ENCODE measurements at regions not wholly inside any gene's neighbourhood (a gene's known extent, or its start where the extent isn't known, plus 50 kb on each side); places are given as distances from the start of the nearest gene placed in this dataset.

DNA sequence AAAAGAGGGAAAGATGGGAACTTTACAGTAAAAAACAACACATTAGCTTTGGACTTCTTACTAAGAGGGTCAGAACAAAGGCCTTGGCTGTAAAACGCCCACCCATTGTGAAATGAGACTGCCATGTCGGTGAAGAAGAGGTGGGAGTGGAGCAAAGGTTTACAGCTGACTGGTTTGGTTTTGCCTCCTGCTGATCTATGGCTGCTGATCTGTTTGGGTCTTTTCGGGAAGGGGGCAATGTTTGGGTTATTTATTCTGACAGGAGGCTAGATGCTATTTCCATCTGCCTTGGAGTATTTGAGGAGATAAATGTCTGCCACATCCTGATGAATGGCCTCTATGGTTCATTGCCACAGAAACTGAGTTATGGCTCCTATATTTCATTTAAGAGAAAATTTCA, 408.7 kb downstream of the TLE4 start:
- no peaks in the 10 kb centered on the region for H3K4me1 ChIP-seq (ENCODE audit: control insufficient read depth, insufficient read depth, low read length)
- H3K27me3 ChIP-seq (ENCODE audit: control insufficient read depth, insufficient read depth, low read length) = no peaks in the 10 kb centered on the region
- H3K4me2 ChIP-seq (ENCODE audit: low read length) = no peak overlapping the region
- no peaks in the 10 kb centered on the region for H3K9me3 ChIP-seq (replicated peaks; ENCODE audit: low read length)
- no peak overlapping the region for H3K4me3 ChIP-seq (ENCODE audit: low read length)
- no peak overlapping the region for H3K9ac ChIP-seq (ENCODE audit: low read depth, low read length)
- H3K36me3 ChIP-seq (ENCODE audit: insufficient read depth, low read length) = no peaks in the 10 kb centered on the region

DNA sequence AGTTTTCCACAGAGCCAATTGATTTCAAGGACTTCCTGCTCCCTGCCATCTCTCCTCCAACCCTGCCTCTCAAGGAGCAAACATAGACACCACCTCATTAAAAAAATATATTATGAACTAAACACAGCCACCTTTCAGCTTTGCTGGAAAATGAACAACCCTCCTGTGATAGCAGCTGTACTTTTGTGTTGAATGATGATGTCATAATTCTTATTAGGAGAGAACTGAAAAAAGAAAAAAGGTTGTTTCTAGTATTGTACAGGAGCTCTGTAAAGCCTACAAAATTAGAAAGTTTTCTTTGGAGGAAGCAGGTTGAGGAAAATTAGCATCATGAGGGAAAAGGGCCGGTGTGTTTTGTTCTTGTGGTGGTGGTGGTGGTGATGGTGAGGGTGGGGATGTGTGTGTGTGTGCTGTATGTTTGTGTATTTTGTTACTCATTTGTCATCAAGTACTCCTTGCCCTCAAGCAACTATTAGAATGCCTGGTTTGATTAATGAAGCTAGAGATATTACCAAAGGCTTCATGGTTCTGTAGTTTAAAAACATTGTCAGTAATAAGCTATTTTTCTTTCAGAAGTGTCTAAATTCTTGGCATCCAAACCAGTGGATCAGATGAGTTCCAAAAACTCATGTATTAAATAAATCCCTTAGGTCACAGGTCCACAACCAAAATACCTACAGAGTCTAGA, 405.9 kb downstream of the TLE4 start:
- H3K4me2 ChIP-seq (ENCODE audit: low read length) = no peak overlapping the region
- H3K36me3 ChIP-seq (ENCODE audit: insufficient read depth, low read length) = no peaks in the 10 kb centered on the region
- H3K9me3 ChIP-seq (replicated peaks; ENCODE audit: low read length) = no peaks in the 10 kb centered on the region
- H3K4me1 ChIP-seq (ENCODE audit: control insufficient read depth, insufficient read depth, low read length) = no peaks in the 10 kb centered on the region
- H3K4me3 ChIP-seq (ENCODE audit: low read length) = no peak overlapping the region
- H3K9ac ChIP-seq (ENCODE audit: low read depth, low read length) = no peak overlapping the region
- no peaks in the 10 kb centered on the region for H3K27me3 ChIP-seq (ENCODE audit: control insufficient read depth, insufficient read depth, low read length)

DNA sequence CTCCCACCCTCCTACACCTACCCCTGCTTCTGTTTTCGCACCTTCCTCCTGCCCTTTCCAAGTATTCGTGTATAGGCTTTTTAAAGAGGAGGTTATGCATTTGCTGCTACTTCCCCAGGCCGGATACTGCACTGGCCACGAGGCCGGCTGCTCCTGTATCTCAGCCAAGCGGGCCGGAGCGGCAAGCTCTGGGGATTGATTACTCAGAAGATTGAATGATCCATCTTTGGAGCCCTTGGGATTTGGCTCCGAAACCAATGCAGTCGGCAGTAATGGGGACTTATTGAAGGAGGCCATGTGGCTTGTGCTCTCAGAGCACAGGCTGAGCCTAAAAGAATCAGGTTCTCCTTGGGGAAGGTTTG, 405.3 kb downstream of the TLE4 start:
- no peaks in the 10 kb centered on the region for H3K36me3 ChIP-seq (ENCODE audit: insufficient read depth, low read length)
- H3K4me2 ChIP-seq (ENCODE audit: low read length) = no peak overlapping the region
- no peaks in the 10 kb centered on the region for H3K27me3 ChIP-seq (ENCODE audit: control insufficient read depth, insufficient read depth, low read length)
- H3K9me3 ChIP-seq (replicated peaks; ENCODE audit: low read length) = no peaks in the 10 kb centered on the region
- no peak overlapping the region for H3K4me3 ChIP-seq (ENCODE audit: low read length)
- H3K4me1 ChIP-seq (ENCODE audit: control insufficient read depth, insufficient read depth, low read length) = no peaks in the 10 kb centered on the region
- H3K9ac ChIP-seq (ENCODE audit: low read depth, low read length) = no peak overlapping the region

DNA sequence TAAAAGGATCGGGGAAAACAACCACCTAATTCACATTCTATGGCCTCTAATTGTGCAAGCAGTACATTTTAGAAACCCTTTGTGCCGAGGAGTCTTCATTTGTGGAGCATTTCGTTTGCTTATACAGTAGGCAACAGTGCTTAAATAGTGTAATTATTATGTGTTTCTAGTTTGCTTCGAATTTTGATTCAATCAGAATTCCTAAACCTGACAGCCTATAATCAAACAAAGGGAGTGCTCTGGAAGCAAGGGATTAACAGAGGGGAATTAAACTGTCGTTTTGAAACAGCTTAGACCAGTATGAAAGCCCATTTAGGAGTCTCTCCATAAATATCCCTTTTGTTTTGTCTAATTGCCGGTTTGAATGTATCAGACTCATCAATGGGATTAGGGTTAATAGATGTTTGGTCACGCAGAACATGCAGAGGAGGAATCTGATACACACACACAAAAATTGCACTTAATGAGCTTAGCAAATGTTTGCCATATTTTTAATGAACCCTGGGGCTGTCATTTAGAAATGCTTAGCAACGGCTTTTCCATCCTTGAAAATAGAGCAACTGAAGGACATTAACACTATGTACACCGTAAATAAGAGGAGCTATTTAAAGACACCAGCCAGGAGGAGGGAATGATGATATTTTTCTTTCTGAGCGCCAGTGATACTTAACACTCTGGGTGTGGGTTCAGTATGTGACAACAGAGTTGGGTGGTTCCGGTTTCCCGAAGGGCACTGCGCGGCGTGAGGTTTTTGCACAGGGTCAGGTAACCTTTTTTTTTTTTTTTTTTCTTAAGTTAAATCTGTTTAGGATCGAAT, 404.7 kb downstream of the TLE4 start:
- Histone ChIP-seq H3K27me3 (ENCODE audit: control insufficient read depth, insufficient read depth, low read length) (no peaks in the 10 kb centered on the region), H3K9me3 (replicated peaks; ENCODE audit: low read length) (no peaks in the 10 kb centered on the region), H3K36me3 (ENCODE audit: insufficient read depth, low read length) (no peaks in the 10 kb centered on the region), H3K9ac (ENCODE audit: low read depth, low read length) (no peak overlapping the region), H3K4me3 (ENCODE audit: low read length) (no peak overlapping the region), H3K4me1 (ENCODE audit: control insufficient read depth, insufficient read depth, low read length) (no peaks in the 10 kb centered on the region), H3K4me2 (ENCODE audit: low read length) (no peak overlapping the region)

DNA sequence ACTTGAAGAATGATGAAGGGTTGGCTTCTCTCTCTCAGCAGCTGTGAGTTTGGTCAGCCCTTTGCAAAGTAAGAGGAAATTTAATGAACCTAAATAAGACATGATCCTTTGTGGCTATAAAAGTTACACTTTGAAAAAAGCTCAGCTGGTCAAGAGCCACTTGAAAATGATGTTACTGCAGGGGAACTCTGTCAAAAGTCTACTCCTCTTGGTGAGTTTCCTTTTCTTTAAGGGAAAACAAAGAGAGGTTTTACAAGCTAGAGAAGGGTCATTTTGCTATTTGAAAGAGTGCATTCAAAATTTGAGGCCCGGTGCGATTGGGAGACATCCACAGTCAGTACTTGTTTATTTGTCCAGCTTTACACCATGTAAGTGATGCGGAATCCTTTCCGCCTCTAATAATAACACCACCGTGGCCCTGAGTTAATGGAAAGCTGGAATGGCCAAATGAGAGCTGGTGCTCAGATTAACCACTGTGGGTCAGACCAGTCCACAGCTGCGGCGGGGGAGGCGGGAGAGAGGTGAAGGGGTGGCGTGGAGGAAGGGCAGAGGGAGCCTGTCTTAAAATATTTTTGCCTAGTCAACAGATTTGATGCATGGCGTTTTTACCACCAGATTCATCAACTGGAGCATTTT, 404.0 kb downstream of the TLE4 start:
- Histone ChIP-seq H3K9me3 (replicated peaks; ENCODE audit: low read length) (no peaks in the 10 kb centered on the region), H3K27me3 (ENCODE audit: control insufficient read depth, insufficient read depth, low read length) (no peaks in the 10 kb centered on the region), H3K4me1 (ENCODE audit: control insufficient read depth, insufficient read depth, low read length) (no peaks in the 10 kb centered on the region), H3K4me2 (ENCODE audit: low read length) (no peak overlapping the region), H3K4me3 (ENCODE audit: low read length) (no peak overlapping the region), H3K9ac (ENCODE audit: low read depth, low read length) (no peak overlapping the region), H3K36me3 (ENCODE audit: insufficient read depth, low read length) (no peaks in the 10 kb centered on the region)

DNA sequence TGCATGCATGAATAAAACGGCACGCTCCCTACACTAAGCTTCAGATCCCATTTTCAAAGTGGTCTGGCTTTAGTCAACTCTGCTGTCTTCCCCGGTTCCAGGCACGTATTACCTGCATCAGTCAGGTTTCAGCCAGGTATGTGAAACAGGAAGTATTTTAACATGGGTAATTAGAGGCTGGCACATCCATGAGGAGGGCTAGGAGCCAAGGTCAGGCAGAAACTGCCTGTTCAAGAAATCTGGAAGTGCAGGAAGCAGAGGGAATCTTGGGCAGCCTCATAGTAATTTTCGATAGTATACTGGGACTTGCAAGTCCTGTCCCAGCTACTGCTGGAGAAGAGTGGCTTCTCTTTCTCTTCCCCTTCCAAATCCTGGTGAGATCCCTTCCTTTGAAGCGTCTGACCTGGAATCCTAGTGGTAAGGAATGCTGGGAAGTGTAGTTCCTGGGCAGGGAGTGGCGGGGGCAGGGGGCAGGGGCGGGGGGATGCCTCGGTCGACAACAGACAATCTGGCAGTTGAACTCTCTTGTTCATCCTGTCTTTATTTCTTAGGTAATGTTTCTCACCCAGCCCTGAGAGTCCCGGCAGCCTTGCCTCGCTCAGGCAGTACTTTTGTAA, 403.1 kb downstream of the TLE4 start:
- H3K4me1 ChIP-seq (ENCODE audit: control insufficient read depth, insufficient read depth, low read length) = no peaks in the 10 kb centered on the region
- H3K9ac ChIP-seq (ENCODE audit: low read depth, low read length) = no peak overlapping the region
- H3K4me3 ChIP-seq (ENCODE audit: low read length) = no peak overlapping the region
- H3K27me3 ChIP-seq (ENCODE audit: control insufficient read depth, insufficient read depth, low read length) = peaks cover 2% of the 10 kb centered on the region
- no peak overlapping the region for H3K4me2 ChIP-seq (ENCODE audit: low read length)
- H3K9me3 ChIP-seq (replicated peaks; ENCODE audit: low read length) = no peaks in the 10 kb centered on the region
- H3K36me3 ChIP-seq (ENCODE audit: insufficient read depth, low read length) = no peaks in the 10 kb centered on the region

DNA sequence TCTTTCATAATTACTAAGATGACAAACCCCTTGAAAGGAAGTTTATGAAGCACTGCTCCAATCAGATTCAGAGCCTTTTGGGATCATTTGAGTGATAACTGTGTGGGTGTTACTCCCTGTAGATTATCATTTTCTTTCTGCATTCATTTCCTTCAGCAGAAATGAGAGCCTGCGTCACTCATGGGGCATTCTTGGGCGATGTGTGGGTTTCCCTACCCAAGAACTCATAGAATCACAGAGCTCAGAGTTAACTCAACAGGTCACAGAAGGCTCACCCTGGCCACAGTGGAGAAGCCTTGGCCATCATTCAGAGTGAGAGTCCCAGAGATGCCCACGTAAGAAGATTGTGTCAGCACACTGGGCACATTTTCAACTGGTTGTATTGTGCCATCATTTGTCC, 401.9 kb downstream of the TLE4 start:
- Histone ChIP-seq H3K4me3 (ENCODE audit: low read length) (no peak overlapping the region), H3K36me3 (ENCODE audit: insufficient read depth, low read length) (no peaks in the 10 kb centered on the region), H3K27me3 (ENCODE audit: control insufficient read depth, insufficient read depth, low read length) (peaks cover 2% of the 10 kb centered on the region), H3K9me3 (replicated peaks; ENCODE audit: low read length) (no peaks in the 10 kb centered on the region), H3K4me2 (ENCODE audit: low read length) (no peak overlapping the region), H3K4me1 (ENCODE audit: control insufficient read depth, insufficient read depth, low read length) (no peaks in the 10 kb centered on the region), H3K9ac (ENCODE audit: low read depth, low read length) (no peak overlapping the region)

DNA sequence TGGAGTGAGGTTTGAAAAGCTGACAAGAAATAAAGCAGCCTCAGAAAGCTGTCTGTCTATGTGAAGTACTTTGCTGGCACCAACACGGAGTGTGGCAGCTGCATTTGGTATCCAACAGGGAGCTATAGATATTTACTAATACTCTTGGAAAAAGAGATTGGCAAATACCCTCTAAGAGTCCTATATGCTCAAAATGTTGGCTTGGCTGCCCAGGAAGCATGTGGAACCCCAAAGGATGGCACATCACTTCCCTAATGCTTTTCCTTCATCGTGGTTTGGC, 398.3 kb downstream of the TLE4 start:
- peaks cover 2% of the 10 kb centered on the region for H3K27me3 ChIP-seq (ENCODE audit: control insufficient read depth, insufficient read depth, low read length)
- no peak overlapping the region for H3K9ac ChIP-seq (ENCODE audit: low read depth, low read length)
- H3K4me1 ChIP-seq (ENCODE audit: control insufficient read depth, insufficient read depth, low read length) = no peaks in the 10 kb centered on the region
- no peak overlapping the region for H3K4me3 ChIP-seq (ENCODE audit: low read length)
- no peaks in the 10 kb centered on the region for H3K36me3 ChIP-seq (ENCODE audit: insufficient read depth, low read length)
- no peaks in the 10 kb centered on the region for H3K9me3 ChIP-seq (replicated peaks; ENCODE audit: low read length)
- H3K4me2 ChIP-seq (ENCODE audit: low read length) = no peak overlapping the region

DNA sequence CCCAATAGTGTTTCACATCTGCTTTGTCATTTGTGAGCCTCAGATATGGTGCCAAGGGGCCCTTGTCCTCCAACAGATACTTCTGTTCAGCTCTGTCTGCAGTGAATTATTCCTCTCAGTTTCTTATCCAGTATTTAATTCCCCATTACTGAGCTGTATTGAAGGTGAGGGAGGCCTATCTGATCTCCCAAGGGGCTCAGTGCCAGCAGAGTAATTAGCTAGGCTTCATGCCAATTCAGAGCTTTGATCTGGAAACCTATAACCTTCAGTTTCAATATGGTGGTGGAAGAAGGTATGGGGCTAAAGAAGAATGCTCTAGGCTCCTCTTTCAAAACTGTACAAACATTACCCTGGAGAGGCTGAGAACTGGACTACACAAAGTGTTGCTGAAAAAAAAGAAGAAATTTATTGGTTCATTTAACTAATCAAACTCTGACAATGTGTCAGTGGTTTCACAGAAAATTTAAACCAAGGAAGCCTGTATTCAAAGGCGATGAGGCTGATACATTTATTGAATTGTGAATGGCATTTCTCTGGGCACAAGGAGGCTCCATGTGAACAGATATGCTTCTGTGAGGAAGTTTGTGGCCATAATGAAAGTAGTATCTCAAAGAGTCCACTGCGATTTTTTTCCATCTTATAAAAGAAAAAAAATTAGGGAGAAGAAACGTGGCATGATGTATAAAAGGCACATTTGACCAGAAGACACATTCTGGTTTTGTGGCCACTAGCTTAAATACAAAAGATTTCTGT, 397.8 kb downstream of the TLE4 start:
- no peak overlapping the region for H3K9ac ChIP-seq (ENCODE audit: low read depth, low read length)
- H3K4me3 ChIP-seq (ENCODE audit: low read length) = no peak overlapping the region
- no peaks in the 10 kb centered on the region for H3K36me3 ChIP-seq (ENCODE audit: insufficient read depth, low read length)
- no peaks in the 10 kb centered on the region for H3K9me3 ChIP-seq (replicated peaks; ENCODE audit: low read length)
- peaks cover 2% of the 10 kb centered on the region for H3K27me3 ChIP-seq (ENCODE audit: control insufficient read depth, insufficient read depth, low read length)
- no peak overlapping the region for H3K4me2 ChIP-seq (ENCODE audit: low read length)
- no peaks in the 10 kb centered on the region for H3K4me1 ChIP-seq (ENCODE audit: control insufficient read depth, insufficient read depth, low read length)

DNA sequence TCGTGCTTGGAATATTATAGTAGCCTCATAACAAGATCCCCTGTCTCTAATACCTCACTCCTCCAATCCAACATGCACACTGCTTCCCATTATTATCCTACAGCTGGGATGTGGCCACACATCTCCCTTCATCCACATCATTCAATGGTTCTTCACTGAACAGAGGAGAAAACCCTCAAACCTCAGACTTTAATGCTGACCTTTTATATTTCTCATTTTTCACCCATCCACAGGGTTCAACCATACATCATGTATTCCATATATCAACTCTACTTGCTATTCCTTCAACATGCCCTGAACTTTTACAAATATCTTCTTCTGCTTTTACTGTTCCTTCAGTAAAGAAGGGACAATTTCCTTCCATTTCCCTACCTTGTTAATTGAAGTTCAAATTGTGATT, 396.8 kb downstream of the TLE4 start:
- H3K4me1 ChIP-seq (ENCODE audit: control insufficient read depth, insufficient read depth, low read length) = no peaks in the 10 kb centered on the region
- no peaks in the 10 kb centered on the region for H3K9me3 ChIP-seq (replicated peaks; ENCODE audit: low read length)
- H3K4me3 ChIP-seq (ENCODE audit: low read length) = no peak overlapping the region
- H3K27me3 ChIP-seq (ENCODE audit: control insufficient read depth, insufficient read depth, low read length) = peaks cover 2% of the 10 kb centered on the region
- H3K36me3 ChIP-seq (ENCODE audit: insufficient read depth, low read length) = no peaks in the 10 kb centered on the region
- H3K4me2 ChIP-seq (ENCODE audit: low read length) = no peak overlapping the region
- H3K9ac ChIP-seq (ENCODE audit: low read depth, low read length) = no peak overlapping the region

DNA sequence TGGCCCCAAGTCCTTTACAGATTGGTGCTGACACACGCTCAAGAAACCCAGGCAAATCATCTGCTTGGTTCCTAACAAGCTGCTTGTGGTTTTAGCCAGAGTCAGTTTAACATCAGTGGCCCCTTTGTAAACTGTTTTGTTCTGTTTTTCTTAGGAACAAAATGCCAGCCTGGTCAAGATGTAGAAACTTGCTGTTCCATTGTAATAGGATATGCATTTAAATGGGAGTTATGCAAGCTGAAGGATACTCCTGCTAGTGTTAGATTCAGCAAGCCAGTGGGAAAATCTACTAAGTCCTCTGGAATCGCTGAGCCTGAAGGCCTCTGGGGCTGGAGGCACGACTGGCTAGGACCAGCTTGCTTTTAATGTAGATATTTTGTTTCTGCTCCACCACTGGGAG, 391.1 kb downstream of the TLE4 start:
- Histone ChIP-seq H3K27me3 (ENCODE audit: control insufficient read depth, insufficient read depth, low read length) (no peaks in the 10 kb centered on the region), H3K9me3 (replicated peaks; ENCODE audit: low read length) (no peaks in the 10 kb centered on the region), H3K36me3 (ENCODE audit: insufficient read depth, low read length) (no peaks in the 10 kb centered on the region), H3K4me3 (ENCODE audit: low read length) (no peak overlapping the region), H3K4me1 (ENCODE audit: control insufficient read depth, insufficient read depth, low read length) (no peaks in the 10 kb centered on the region), H3K4me2 (ENCODE audit: low read length) (no peak overlapping the region), H3K9ac (ENCODE audit: low read depth, low read length) (no peak overlapping the region)
